Type B pancreatic cell (in vitro differentiated cells): ENCODE measurements at regions not wholly inside any gene's neighbourhood (a gene's known extent, or its start where the extent isn't known, plus 50 kb on each side); places are given as distances from the start of the nearest gene placed in this dataset.
"Not testable (repeated sequence)": the region's sequence is repeated elsewhere in the genome, so short reads cannot be mapped to it uniquely, and the experiment has no call there.

Experiments used
- DNase-seq: peaks from one replicate; pipeline ENCODE4 v3.0.0; 2021; ENCODE audit warnings: mixed read lengths; ENCODE audit not compliant: unreplicated experiment; ENCODE audit errors: extremely low spot score
- H3K27ac Mint-ChIP-seq: 2 replicates; pipeline ENCODE4 v1.8.0; 2021; ENCODE audit warnings: mild to moderate bottlenecking, mixed read lengths
- H3K27me3 Mint-ChIP-seq: 2 replicates; pipeline ENCODE4 v1.8.0; 2021; ENCODE audit warnings: mixed read lengths
- H3K36me3 Mint-ChIP-seq: 2 replicates; pipeline ENCODE4 v1.8.0; 2021; ENCODE audit warnings: mixed read lengths
- H3K4me1 Mint-ChIP-seq: one replicate; pipeline ENCODE4 v1.8.0; 2021; ENCODE audit warnings: mixed read lengths; ENCODE audit not compliant: unreplicated experiment
- H3K4me3 Mint-ChIP-seq: 2 replicates; pipeline ENCODE4 v1.8.0; 2021; ENCODE audit warnings: mild to moderate bottlenecking, mixed read lengths
- H3K9me3 Mint-ChIP-seq: 2 replicates; pipeline ENCODE4 v1.8.0; 2021; ENCODE audit warnings: mixed read lengths
- TF ChIP-seq, protein P1 (sequence below): fragments of 200-600 bp; sonication (generic); conservative IDR thresholded peaks from 2 replicates; pipeline ENCODE4 v1.5.0; 2021; ENCODE audit warnings: antibody characterized with exemption, mild to moderate bottlenecking

DNA sequence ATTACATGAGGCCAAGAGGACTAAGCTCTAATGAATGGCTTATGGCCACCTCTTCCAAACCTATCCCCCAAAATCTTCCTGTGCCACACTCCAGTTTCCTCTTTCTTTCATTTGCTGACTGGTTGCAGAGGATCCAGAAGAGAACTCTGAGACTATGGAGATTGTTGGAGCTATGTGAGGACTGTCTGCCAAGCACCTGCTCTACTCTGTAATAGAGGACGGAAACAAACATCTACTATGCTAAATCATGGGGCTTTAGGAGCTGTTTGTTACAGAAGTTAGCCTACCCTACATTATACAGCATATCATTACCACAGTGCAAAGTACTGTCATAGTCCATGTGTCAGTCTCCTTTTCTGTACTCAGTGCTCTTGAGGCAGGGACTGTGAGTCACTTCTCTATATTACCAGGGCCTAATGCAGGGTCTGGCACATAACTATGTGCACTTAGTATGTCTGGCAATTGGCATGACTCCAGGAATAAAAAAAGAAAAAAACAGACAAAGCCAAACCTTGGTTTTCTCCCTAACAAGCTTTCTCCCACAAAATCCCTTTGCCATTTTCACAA is 95.1 kb downstream of the RPAP3 start:
- no peak overlapping the region for H3K27ac Mint-ChIP-seq

DNA sequence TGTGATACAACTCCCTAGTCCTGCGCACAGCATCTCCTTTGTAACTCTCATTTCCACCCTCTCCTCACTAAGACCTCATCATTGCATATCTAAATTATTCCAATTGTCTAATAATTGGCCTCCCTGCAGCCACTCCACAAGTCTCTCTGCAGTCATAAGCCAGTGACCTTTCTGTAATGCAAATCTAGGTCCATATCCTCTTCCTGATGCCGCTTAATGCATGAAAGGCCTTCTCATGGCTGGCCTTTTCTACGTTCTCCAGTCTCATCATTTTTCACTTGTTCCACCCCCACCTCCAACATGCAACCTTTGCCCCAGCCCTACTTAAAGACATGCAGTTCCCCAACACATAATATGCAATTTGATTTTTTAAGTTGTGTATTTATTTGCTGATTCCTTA is 96.0 kb downstream of the RPAP3 start:
- Mint-ChIP-seq H3K27me3 (no peaks in the 10 kb centered on the region), H3K9me3 (peaks cover 29% of the 10 kb centered on the region), H3K27ac (no peak overlapping the region), H3K4me1 (no peaks in the 10 kb centered on the region), H3K4me3 (no peak overlapping the region), H3K36me3 (peaks cover 29% of the 10 kb centered on the region)
- TF ChIP-seq, protein P1, sequence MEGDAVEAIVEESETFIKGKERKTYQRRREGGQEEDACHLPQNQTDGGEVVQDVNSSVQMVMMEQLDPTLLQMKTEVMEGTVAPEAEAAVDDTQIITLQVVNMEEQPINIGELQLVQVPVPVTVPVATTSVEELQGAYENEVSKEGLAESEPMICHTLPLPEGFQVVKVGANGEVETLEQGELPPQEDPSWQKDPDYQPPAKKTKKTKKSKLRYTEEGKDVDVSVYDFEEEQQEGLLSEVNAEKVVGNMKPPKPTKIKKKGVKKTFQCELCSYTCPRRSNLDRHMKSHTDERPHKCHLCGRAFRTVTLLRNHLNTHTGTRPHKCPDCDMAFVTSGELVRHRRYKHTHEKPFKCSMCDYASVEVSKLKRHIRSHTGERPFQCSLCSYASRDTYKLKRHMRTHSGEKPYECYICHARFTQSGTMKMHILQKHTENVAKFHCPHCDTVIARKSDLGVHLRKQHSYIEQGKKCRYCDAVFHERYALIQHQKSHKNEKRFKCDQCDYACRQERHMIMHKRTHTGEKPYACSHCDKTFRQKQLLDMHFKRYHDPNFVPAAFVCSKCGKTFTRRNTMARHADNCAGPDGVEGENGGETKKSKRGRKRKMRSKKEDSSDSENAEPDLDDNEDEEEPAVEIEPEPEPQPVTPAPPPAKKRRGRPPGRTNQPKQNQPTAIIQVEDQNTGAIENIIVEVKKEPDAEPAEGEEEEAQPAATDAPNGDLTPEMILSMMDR, result no peak
- DNase-seq, result no peak

More for the DNA sequence above, 95.1 kb downstream of the RPAP3 start:
- no peak overlapping the region for H3K4me3 Mint-ChIP-seq
- H3K27me3 Mint-ChIP-seq, result no peaks in the 10 kb centered on the region
- peaks cover 24% of the 10 kb centered on the region for H3K9me3 Mint-ChIP-seq
- peaks cover 28% of the 10 kb centered on the region for H3K36me3 Mint-ChIP-seq
- DNase-seq, result no peak
- no peaks in the 10 kb centered on the region for H3K4me1 Mint-ChIP-seq
- TF ChIP-seq, protein P1, result no peak

DNA sequence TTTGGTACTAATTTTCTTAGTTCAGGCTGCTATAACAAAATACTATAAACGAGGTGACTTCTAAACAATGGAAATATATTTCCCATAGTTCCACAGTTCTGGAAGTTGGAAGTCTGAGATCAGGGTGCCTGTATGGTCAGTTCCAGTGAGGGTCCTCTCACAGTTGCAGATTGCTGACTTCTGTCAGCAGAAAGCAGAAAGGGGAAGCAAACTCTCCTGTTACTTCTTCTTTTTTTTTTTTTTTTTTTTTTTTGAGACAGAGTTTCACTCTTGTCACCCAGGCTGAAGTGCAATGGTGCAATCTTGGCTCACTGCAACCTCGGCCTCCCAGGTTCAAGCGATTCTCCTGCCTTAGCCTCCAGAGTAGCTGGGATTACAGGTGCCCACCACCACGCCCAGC is 97.2 kb downstream of the RPAP3 start:
- Mint-ChIP-seq H3K9me3 (peaks cover 33% of the 10 kb centered on the region), H3K36me3 (peaks cover 32% of the 10 kb centered on the region)
- H3K4me1 Mint-ChIP-seq, H3K27ac Mint-ChIP-seq, H3K4me3 Mint-ChIP-seq, DNase-seq, H3K27me3 Mint-ChIP-seq: not testable (repeated sequence)

DNA sequence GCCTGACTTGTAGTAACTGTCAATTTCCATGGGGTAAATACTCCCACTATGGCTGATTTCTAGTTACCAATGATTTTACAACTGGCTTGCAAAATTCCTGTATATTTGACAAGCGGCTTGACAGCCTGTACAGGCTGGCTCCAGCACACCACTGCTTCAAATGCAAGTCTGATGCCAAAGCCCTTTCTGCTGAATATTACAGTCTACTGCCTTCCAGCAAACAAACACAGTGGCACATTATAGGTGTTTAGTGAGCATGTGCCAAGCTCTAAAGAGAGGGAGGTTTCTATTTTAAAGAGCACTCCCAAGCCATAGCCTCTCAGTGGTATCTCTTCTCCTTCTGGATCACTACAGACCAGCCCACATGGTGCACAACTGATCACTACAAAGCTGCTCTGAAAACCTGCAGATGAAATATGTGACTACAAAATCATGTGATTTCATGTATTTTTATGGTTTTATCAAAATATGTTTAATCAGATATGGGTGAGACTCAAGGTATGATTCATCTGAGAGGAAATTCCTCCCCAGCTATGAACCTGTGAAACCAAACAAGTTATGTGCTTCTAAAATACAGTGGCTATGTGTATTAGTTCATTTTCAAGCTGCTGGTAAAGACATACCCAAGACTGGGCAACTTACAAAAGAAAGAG is 101.5 kb downstream of the RPAP3 start:
- Mint-ChIP-seq H3K36me3 (peaks cover 18% of the 10 kb centered on the region), H3K27me3 (no peaks in the 10 kb centered on the region), H3K27ac (no peak overlapping the region), H3K9me3 (peaks cover 25% of the 10 kb centered on the region), H3K4me3 (no peak overlapping the region), H3K4me1 (no peaks in the 10 kb centered on the region)
- no peak for DNase-seq
- TF ChIP-seq, protein P1, result no peak

DNA sequence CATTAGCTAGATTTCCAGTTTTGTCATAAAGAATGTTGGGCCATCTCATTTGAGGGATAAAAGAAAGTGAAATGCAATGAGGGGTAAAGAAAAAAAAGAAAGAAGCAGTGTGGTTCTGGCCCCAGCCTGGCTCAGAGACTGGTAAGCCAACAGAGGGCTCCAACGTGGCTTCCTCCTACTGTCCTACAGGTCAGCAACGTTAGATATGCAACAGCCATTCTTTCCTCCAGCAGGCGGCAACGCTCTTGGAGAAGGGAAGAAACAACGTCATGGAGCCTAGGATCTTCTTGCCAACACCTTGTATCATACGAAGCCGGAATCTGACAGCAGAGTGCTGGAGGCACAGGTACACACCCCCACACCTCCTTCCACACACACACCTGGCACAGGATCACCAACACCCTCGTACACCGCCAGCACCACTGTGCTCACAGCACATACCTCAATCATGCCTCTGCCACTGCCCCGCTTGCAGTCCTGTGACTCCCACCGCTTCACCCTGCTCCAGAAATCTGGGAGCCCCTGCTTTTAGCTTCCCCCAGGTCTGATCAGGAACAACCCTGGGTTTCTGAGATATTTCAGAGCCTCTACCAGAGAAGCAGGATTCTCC is 102.8 kb downstream of the RPAP3 start:
- no peaks in the 10 kb centered on the region for H3K4me1 Mint-ChIP-seq
- no peaks in the 10 kb centered on the region for H3K27me3 Mint-ChIP-seq

DNA sequence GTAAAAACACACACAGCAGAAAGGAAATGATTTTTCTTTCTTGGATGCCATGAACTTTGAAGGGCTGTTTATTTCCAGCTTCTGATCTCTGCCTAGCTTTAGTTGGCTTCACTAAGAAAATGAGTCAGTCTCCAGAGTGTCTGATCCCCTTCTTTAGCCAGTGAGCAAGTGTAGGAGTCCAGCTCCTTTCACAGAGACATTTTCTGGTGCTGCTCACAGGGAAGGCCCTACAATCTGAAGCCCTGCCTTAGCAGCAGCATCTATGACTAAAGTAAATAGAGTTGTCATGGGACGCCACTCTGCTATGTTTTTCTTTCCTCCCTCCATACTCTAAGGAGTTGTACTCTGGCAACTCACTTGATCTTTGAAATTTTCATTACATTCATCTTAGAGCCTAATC is 103.5 kb downstream of the RPAP3 start:
- DNase-seq, result no peak
- no peak overlapping the region for H3K4me3 Mint-ChIP-seq

More for the DNA sequence above, 102.8 kb downstream of the RPAP3 start:
- Mint-ChIP-seq H3K27ac (no peak overlapping the region), H3K36me3 (peaks cover 18% of the 10 kb centered on the region), H3K4me3 (no peak overlapping the region), H3K9me3 (peaks cover 28% of the 10 kb centered on the region)
- no peak for DNase-seq
- TF ChIP-seq, protein P1, result no peak

More for the DNA sequence above, 103.5 kb downstream of the RPAP3 start:
- TF ChIP-seq, protein P1, result no peak
- Mint-ChIP-seq H3K9me3 (peaks cover 21% of the 10 kb centered on the region), H3K27ac (no peak overlapping the region), H3K27me3 (no peaks in the 10 kb centered on the region), H3K4me1 (no peaks in the 10 kb centered on the region), H3K36me3 (peaks cover 14% of the 10 kb centered on the region)
